ENCODE measurements at regions not wholly inside any gene's neighbourhood (a gene's known extent, or its start where the extent isn't known, plus 50 kb on each side); places are given as distances from the start of the nearest gene placed in this dataset.

DNA sequence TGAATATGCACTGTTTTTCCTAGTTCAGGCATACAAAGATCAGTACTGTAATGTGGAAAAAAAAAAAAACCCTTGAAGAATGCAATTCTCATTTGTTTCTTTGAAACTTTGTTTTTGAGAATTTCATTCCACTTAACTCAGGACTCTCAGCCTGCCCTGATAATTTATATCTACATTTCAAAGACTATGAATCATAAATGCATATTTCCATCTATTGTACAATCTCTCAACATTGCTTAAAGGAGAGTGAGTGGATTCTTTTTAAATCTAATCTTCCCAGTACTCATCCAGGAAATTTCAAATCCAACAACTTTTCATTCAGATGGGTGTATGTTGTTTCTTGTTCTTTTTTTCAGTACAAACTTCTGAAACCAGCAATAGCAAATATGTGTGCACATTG is 322.2 kb upstream of the DDI1 start:
- no peak overlapping the region for H3K27ac Mint-ChIP-seq
- peaks cover 4% of the 10 kb centered on the region for H3K9me3 Mint-ChIP-seq
- DNase-seq (ENCODE audit: low spot score) = no peak
- peaks cover 6% of the 10 kb centered on the region for H3K4me1 ChIP-seq
- no peaks in the 10 kb centered on the region for H3K79me2 ChIP-seq (ENCODE audit: low read depth)
- no peak overlapping the region for H2AFZ ChIP-seq (replicated peaks)
- peaks cover under 1% of the 10 kb centered on the region for H3K36me3 Mint-ChIP-seq
- no peaks in the 10 kb centered on the region for H3F3A ChIP-seq (ENCODE audit: low read depth)
- H3K4me2 ChIP-seq = no peak overlapping the region
- no peaks in the 10 kb centered on the region for H3K36me3 ChIP-seq
- no peak overlapping the region for H3K27ac ChIP-seq
- H3K9me3 ChIP-seq (ENCODE audit: low read depth) = no peaks in the 10 kb centered on the region
- no peaks in the 10 kb centered on the region for H4K20me1 ChIP-seq (ENCODE audit: low read depth)
- H3K9ac ChIP-seq = no peak overlapping the region
- H3K27me3 ChIP-seq = no peaks in the 10 kb centered on the region
- no peak overlapping the region for H3K4me3 Mint-ChIP-seq
- peaks cover 2% of the 10 kb centered on the region for H3K27me3 Mint-ChIP-seq (ENCODE audit: insufficient read depth, low read depth)
- no peak overlapping the region for H3K4me3 ChIP-seq
- TF ChIP-seq, protein P1, sequence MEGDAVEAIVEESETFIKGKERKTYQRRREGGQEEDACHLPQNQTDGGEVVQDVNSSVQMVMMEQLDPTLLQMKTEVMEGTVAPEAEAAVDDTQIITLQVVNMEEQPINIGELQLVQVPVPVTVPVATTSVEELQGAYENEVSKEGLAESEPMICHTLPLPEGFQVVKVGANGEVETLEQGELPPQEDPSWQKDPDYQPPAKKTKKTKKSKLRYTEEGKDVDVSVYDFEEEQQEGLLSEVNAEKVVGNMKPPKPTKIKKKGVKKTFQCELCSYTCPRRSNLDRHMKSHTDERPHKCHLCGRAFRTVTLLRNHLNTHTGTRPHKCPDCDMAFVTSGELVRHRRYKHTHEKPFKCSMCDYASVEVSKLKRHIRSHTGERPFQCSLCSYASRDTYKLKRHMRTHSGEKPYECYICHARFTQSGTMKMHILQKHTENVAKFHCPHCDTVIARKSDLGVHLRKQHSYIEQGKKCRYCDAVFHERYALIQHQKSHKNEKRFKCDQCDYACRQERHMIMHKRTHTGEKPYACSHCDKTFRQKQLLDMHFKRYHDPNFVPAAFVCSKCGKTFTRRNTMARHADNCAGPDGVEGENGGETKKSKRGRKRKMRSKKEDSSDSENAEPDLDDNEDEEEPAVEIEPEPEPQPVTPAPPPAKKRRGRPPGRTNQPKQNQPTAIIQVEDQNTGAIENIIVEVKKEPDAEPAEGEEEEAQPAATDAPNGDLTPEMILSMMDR (IDR thresholded peaks at IDR 0.05) = no peak
- TF ChIP-seq EZH2 (IDR thresholded peaks at IDR 0.05) = no peak
- no peak for TF ChIP-seq EZH2phosphoT487 (IDR thresholded peaks at IDR 0.05)
- H3K4me1 Mint-ChIP-seq = peaks cover 4% of the 10 kb centered on the region

DNA sequence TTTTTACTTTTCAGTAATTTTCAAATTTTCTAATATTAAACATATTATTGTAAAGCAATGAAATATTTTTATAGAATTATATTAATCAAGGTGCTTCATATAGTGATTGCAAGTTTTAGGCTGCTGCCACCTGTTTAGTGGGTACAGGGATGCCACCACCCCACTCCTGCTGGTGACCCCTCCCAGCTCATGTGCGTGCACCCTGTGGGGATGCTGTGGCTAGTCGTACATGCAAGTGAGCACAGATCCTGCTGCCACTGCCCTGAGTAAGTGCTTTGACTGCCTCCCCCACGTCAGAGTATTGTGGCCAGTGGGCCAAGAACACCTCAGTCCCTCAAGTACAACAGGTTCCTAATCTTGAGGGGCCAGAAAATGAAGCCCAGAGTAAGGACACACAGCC is 320.1 kb upstream of the DDI1 start:
- Mint-ChIP-seq H3K4me1 (peaks cover 4% of the 10 kb centered on the region), H3K9me3 (no peaks in the 10 kb centered on the region), H3K27ac (no peak overlapping the region), H3K27me3 (ENCODE audit: insufficient read depth, low read depth) (no peaks in the 10 kb centered on the region), H3K36me3 (no peaks in the 10 kb centered on the region), H3K4me3 (no peak overlapping the region)
- H3K4me2 ChIP-seq = no peak overlapping the region
- H3K4me1 ChIP-seq = peaks cover 6% of the 10 kb centered on the region
- H3K27ac ChIP-seq = no peak overlapping the region
- H3K9me3 ChIP-seq (ENCODE audit: low read depth) = no peaks in the 10 kb centered on the region
- TF ChIP-seq EZH2 (IDR thresholded peaks at IDR 0.05) (no peak), EZH2phosphoT487 (IDR thresholded peaks at IDR 0.05) (no peak)
- TF ChIP-seq, protein P1 (IDR thresholded peaks at IDR 0.05) = no peak
- no peak overlapping the region for H2AFZ ChIP-seq (replicated peaks)
- H3K36me3 ChIP-seq = no peaks in the 10 kb centered on the region
- no peaks in the 10 kb centered on the region for H3K79me2 ChIP-seq (ENCODE audit: low read depth)
- no peaks in the 10 kb centered on the region for H3F3A ChIP-seq (ENCODE audit: low read depth)
- DNase-seq (ENCODE audit: low spot score) = no peak
- no peaks in the 10 kb centered on the region for H3K27me3 ChIP-seq
- H4K20me1 ChIP-seq (ENCODE audit: low read depth) = no peaks in the 10 kb centered on the region
- no peak overlapping the region for H3K9ac ChIP-seq
- H3K4me3 ChIP-seq = no peak overlapping the region

DNA sequence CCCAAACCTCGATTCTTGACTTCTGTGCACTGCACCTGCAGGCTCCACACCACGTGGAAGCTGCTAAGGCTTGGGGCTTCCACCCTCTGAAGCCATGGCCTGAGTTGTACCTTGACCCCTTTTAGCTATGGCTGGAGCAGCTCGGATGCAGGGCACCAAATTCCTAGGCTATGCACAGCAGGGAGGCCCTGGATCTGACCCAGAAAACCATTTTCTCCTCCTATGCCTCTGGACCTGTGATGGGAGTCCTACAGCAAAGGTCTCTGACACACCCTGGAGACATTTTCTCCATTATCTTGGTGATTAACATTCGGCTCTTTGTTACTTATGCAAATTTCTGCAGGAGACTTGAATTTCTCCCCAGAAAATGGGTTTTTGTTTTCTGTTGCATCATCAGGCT is 309.2 kb upstream of the DDI1 start:
- no peak overlapping the region for H3K4me3 Mint-ChIP-seq
- H3K9me3 ChIP-seq (ENCODE audit: low read depth) = no peaks in the 10 kb centered on the region
- H3K9me3 Mint-ChIP-seq = peaks cover 36% of the 10 kb centered on the region
- no peaks in the 10 kb centered on the region for H3F3A ChIP-seq (ENCODE audit: low read depth)
- H3K4me3 ChIP-seq = no peak overlapping the region
- H3K4me1 Mint-ChIP-seq = peaks cover 10% of the 10 kb centered on the region
- H3K27me3 ChIP-seq = no peaks in the 10 kb centered on the region
- peaks cover 11% of the 10 kb centered on the region for H3K36me3 Mint-ChIP-seq
- no peak overlapping the region for H3K4me2 ChIP-seq
- H3K27ac ChIP-seq = no peak overlapping the region
- TF ChIP-seq EZH2phosphoT487 (IDR thresholded peaks at IDR 0.05) (no peak), EZH2 (IDR thresholded peaks at IDR 0.05) (no peak)
- TF ChIP-seq, protein P1 (IDR thresholded peaks at IDR 0.05) = no peak
- no peaks in the 10 kb centered on the region for H4K20me1 ChIP-seq (ENCODE audit: low read depth)
- H3K27me3 Mint-ChIP-seq (ENCODE audit: insufficient read depth, low read depth) = no peaks in the 10 kb centered on the region
- DNase-seq (ENCODE audit: low spot score) = no peak
- no peaks in the 10 kb centered on the region for H3K79me2 ChIP-seq (ENCODE audit: low read depth)
- no peak overlapping the region for H2AFZ ChIP-seq (replicated peaks)
- H3K36me3 ChIP-seq = no peaks in the 10 kb centered on the region
- H3K4me1 ChIP-seq = peaks cover 5% of the 10 kb centered on the region
- no peak overlapping the region for H3K27ac Mint-ChIP-seq
- H3K9ac ChIP-seq = no peak overlapping the region
